ENCODE measurements at regions not wholly inside any gene's neighbourhood (a gene's known extent, or its start where the extent isn't known, plus 50 kb on each side); places are given as distances from the start of the nearest gene placed in this dataset.
A peak's percentile ranks its signal among the peaks of the same experiment; 100 is the strongest.

- H3K27ac ChIP-seq (ENCODE audit: low read length): no peak overlapping the region
- no peaks in the 10 kb centered on the region for H3K4me1 ChIP-seq (ENCODE audit: control insufficient read depth, insufficient read depth, low read length)
- H3K9me3 ChIP-seq (ENCODE audit: control insufficient read depth, low read length): no peaks in the 10 kb centered on the region
- H3K27me3 ChIP-seq (ENCODE audit: control insufficient read depth, insufficient read depth): no peaks in the 10 kb centered on the region
- no peak overlapping the region for H3K4me3 ChIP-seq (ENCODE audit: low read length)
- WGBS: 85% methylated on average over 8 of the region's 8 CpGs
- DNase-seq (no peak), ATAC-seq (no peak)
- intact Hi-C loops (cut with DNase I): no loop called here
Measured at GRCh38 chr12:131636266-131636665, 74.6 kb upstream of the SFSWAP start.

- 70% methylated on average over 18 of the region's 18 CpGs for WGBS
- Histone ChIP-seq H3K4me1 (ENCODE audit: control insufficient read depth, insufficient read depth, low read length) (no peaks in the 10 kb centered on the region), H3K27me3 (ENCODE audit: control insufficient read depth, insufficient read depth) (no peaks in the 10 kb centered on the region), H3K4me3 (ENCODE audit: low read length) (no peak overlapping the region), H3K27ac (ENCODE audit: low read length) (no peak overlapping the region), H3K9me3 (ENCODE audit: control insufficient read depth, low read length) (no peaks in the 10 kb centered on the region)
- no peak for DNase-seq
- intact Hi-C loops (cut with DNase I): no loop called here
- peak in 1 of 2 donors; percentile 25 for ATAC-seq
Measured at GRCh38 chr12:131636940-131637750, 73.7 kb upstream of the SFSWAP start.

GRCh38 chr12:131637986-131638385 is 72.9 kb upstream of the SFSWAP start:
- DNase-seq (no peak), ATAC-seq (no peak)
- no peak overlapping the region for H3K27ac ChIP-seq (ENCODE audit: low read length)
- no peak overlapping the region for H3K4me3 ChIP-seq (ENCODE audit: low read length)
- intact Hi-C loops (cut with DNase I): no loop called here
- H3K9me3 ChIP-seq (ENCODE audit: control insufficient read depth, low read length): no peaks in the 10 kb centered on the region
- no peaks in the 10 kb centered on the region for H3K27me3 ChIP-seq (ENCODE audit: control insufficient read depth, insufficient read depth)
- H3K4me1 ChIP-seq (ENCODE audit: control insufficient read depth, insufficient read depth, low read length): no peaks in the 10 kb centered on the region
- 56% methylated on average over 3 of the region's 3 CpGs for WGBS

- Histone ChIP-seq H3K27ac (ENCODE audit: low read length) (no peak overlapping the region), H3K27me3 (ENCODE audit: control insufficient read depth, insufficient read depth) (no peaks in the 10 kb centered on the region), H3K4me1 (ENCODE audit: control insufficient read depth, insufficient read depth, low read length) (no peaks in the 10 kb centered on the region), H3K9me3 (ENCODE audit: control insufficient read depth, low read length) (no peaks in the 10 kb centered on the region), H3K4me3 (ENCODE audit: low read length) (no peak overlapping the region)
- intact Hi-C loops (cut with DNase I): no loop called here
- DNase-seq: no peak
- WGBS: 52% methylated on average over 12 of the region's 12 CpGs
- no peak for ATAC-seq
Measured at GRCh38 chr12:131639270-131639940, 71.5 kb upstream of the SFSWAP start.

- Histone ChIP-seq H3K4me1 (ENCODE audit: control insufficient read depth, insufficient read depth, low read length) (no peaks in the 10 kb centered on the region), H3K9me3 (ENCODE audit: control insufficient read depth, low read length) (no peaks in the 10 kb centered on the region), H3K4me3 (ENCODE audit: low read length) (no peak overlapping the region), H3K27ac (ENCODE audit: low read length) (no peak overlapping the region), H3K27me3 (ENCODE audit: control insufficient read depth, insufficient read depth) (no peaks in the 10 kb centered on the region)
- no peak for DNase-seq
- ATAC-seq: no peak
- intact Hi-C loops (cut with DNase I): loop anchor here in 1 of 4 donors (5.0 kb wide), 1 partner anchor 328 kb away; no protein-coding TSS in a partner anchor
- 57% methylated on average over 7 of the region's 7 CpGs for WGBS
Measured at GRCh38 chr12:131640525-131640924, 70.4 kb upstream of the SFSWAP start.

GRCh38 chr12:131641315-131641714 is 69.6 kb upstream of the SFSWAP start:
- no peak overlapping the region for H3K4me3 ChIP-seq (ENCODE audit: low read length)
- no peak for ATAC-seq
- intact Hi-C loops (cut with DNase I): loop anchor here in 1 of 4 donors (5.0 kb wide), 1 partner anchor 329 kb away; no protein-coding TSS in a partner anchor
- WGBS: 76% methylated on average over 9 of the region's 9 CpGs
- no peaks in the 10 kb centered on the region for H3K9me3 ChIP-seq (ENCODE audit: control insufficient read depth, low read length)
- no peak overlapping the region for H3K27ac ChIP-seq (ENCODE audit: low read length)
- H3K4me1 ChIP-seq (ENCODE audit: control insufficient read depth, insufficient read depth, low read length): no peaks in the 10 kb centered on the region
- DNase-seq: no peak
- no peaks in the 10 kb centered on the region for H3K27me3 ChIP-seq (ENCODE audit: control insufficient read depth, insufficient read depth)

- no peaks in the 10 kb centered on the region for H3K27me3 ChIP-seq (ENCODE audit: control insufficient read depth, insufficient read depth)
- ATAC-seq (no peak), DNase-seq (no peak)
- no peaks in the 10 kb centered on the region for H3K9me3 ChIP-seq (ENCODE audit: control insufficient read depth, low read length)
- 72% methylated on average over 8 of the region's 8 CpGs for WGBS
- no peak overlapping the region for H3K4me3 ChIP-seq (ENCODE audit: low read length)
- H3K4me1 ChIP-seq (ENCODE audit: control insufficient read depth, insufficient read depth, low read length): no peaks in the 10 kb centered on the region
- intact Hi-C loops (cut with DNase I): loop anchor here in 1 of 4 donors (5.0 kb wide), 1 partner anchor 330 kb away; no protein-coding TSS in a partner anchor
- no peak overlapping the region for H3K27ac ChIP-seq (ENCODE audit: low read length)
Measured at GRCh38 chr12:131642101-131642540, 68.8 kb upstream of the SFSWAP start.

- no peaks in the 10 kb centered on the region for H3K27me3 ChIP-seq (ENCODE audit: control insufficient read depth, insufficient read depth)
- 89% methylated on average over 17 of the region's 17 CpGs for WGBS
- H3K4me1 ChIP-seq (ENCODE audit: control insufficient read depth, insufficient read depth, low read length): no peaks in the 10 kb centered on the region
- no peaks in the 10 kb centered on the region for H3K9me3 ChIP-seq (ENCODE audit: control insufficient read depth, low read length)
- ATAC-seq: no peak
- H3K27ac ChIP-seq (ENCODE audit: low read length): no peak overlapping the region
- intact Hi-C loops (cut with DNase I): loop anchor here in 1 of 4 donors (5.0 kb wide), 1 partner anchor 330 kb away; no protein-coding TSS in a partner anchor
- no peak for DNase-seq
- no peak overlapping the region for H3K4me3 ChIP-seq (ENCODE audit: low read length)
Measured at GRCh38 chr12:131642771-131643170, 68.1 kb upstream of the SFSWAP start.

- intact Hi-C loops (cut with DNase I): loop anchor here in 1 of 4 donors (5.0 kb wide), 1 partner anchor 332 kb away; no protein-coding TSS in a partner anchor
- no peak overlapping the region for H3K27ac ChIP-seq (ENCODE audit: low read length)
- H3K4me3 ChIP-seq (ENCODE audit: low read length): no peak overlapping the region
- no peaks in the 10 kb centered on the region for H3K27me3 ChIP-seq (ENCODE audit: control insufficient read depth, insufficient read depth)
- ATAC-seq (no peak), DNase-seq (no peak)
- no peaks in the 10 kb centered on the region for H3K4me1 ChIP-seq (ENCODE audit: control insufficient read depth, insufficient read depth, low read length)
- WGBS: 41% methylated on average over 7 of the region's 7 CpGs
- H3K9me3 ChIP-seq (ENCODE audit: control insufficient read depth, low read length): no peaks in the 10 kb centered on the region
Measured at GRCh38 chr12:131643631-131644452, 67.0 kb upstream of the SFSWAP start.

GRCh38 chr12:131644481-131644880 is 66.4 kb upstream of the SFSWAP start:
- no peaks in the 10 kb centered on the region for H3K27me3 ChIP-seq (ENCODE audit: control insufficient read depth, insufficient read depth)
- WGBS: 72% methylated on average over 1 of the region's 1 CpG
- H3K27ac ChIP-seq (ENCODE audit: low read length): no peak overlapping the region
- intact Hi-C loops (cut with DNase I): loop anchor here in 1 of 4 donors (5.0 kb wide), 1 partner anchor 332 kb away; no protein-coding TSS in a partner anchor
- H3K9me3 ChIP-seq (ENCODE audit: control insufficient read depth, low read length): no peaks in the 10 kb centered on the region
- no peak for ATAC-seq
- no peak overlapping the region for H3K4me3 ChIP-seq (ENCODE audit: low read length)
- DNase-seq: no peak
- no peaks in the 10 kb centered on the region for H3K4me1 ChIP-seq (ENCODE audit: control insufficient read depth, insufficient read depth, low read length)
